ENCODE measurements at regions not wholly inside any gene's neighbourhood (a gene's known extent, or its start where the extent isn't known, plus 50 kb on each side); places are given as distances from the start of the nearest gene placed in this dataset.

DNA sequence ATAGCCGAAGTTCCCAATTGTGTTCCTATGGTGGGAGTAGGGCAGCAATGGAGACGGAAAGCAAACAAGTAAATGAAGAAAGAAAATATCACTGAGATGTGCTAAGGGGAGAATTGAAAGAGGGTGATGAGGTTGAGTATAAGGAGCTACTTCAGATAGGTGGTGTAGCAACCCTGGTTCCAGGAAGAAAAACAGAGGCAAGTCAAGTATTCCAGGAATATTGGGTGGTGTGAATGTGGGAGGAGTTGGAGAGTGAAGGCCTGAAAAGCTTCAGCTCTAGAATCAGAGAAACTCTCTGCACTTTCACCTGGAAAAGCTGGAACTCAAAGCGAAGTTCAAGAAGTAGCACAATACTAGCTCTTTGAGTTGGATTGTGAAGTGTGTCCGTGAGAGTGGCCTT lies 342.1 kb downstream of the TLE4 start:
- Mint-ChIP-seq H3K4me3 (no peak overlapping the region), H3K4me1 (ENCODE audit: low read depth) (no peaks in the 10 kb centered on the region), H3K27ac (no peak overlapping the region), H3K9me3 (ENCODE audit: insufficient read depth) (no peaks in the 10 kb centered on the region), H3K27me3 (ENCODE audit: low read depth) (no peaks in the 10 kb centered on the region), H3K36me3 (ENCODE audit: low read depth) (no peaks in the 10 kb centered on the region)
- ChIA-PET CTCF (no interaction called here), POLR2A (no interaction called here)
- DNase-seq (no peak), ATAC-seq (no peak)

DNA sequence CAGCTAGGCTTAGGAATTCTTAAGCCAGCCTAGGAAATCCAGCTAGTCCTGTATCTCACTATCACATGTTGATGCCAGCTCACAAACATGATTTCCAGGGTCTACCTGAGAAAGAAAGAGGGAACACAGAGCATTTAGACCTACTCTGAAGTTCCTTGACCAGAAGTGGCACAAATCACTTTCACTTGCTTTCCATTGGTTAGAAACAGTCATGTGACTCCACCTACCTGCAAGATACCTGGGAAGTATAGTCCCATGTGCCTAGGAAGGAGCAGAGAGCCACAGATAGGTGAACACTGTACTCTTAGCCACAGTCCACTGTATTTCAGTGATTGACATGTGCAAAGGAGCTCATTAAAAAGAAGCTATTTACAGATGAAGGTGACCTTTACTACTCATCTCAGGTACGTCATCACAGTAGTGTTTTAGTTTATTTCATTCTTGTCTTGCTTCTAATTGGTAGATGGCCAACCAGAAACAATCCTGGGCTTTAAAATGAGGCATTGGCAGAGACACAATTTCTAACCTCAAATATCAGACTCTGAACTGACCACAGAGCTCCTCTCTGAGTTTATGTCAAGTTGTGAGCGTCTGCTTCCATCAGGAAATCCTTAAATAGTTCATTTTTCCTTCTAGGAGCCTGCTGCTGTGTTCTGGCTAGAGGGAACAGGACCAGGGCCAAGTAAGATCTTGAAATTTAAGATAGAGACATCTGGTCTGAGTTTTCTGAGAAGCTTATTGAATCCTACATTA lies 340.7 kb downstream of the TLE4 start:
- H3K9me3 Mint-ChIP-seq (ENCODE audit: insufficient read depth): no peaks in the 10 kb centered on the region

DNA sequence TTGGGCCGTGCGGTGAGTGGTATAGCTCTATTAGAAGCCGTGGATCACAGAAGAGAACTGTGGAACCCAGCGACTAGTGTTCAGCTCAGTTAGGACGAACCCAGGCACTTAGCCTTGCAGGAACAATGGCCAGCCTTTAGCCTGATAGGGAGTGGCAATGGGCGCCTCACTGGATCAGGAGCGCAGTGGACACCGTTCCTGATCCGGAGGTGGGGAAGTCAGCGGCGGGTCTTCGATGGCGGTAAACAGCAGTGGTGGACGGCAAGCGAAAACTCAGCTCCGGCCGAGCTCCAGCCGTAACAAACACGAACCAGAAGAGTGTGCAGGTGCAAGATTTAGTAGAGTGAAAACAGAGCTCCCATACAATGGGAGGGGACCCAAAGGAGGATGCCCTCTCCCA lies 340.0 kb downstream of the TLE4 start:
- ATAC-seq (no peak), DNase-seq (no peak)
- Mint-ChIP-seq H3K27me3 (ENCODE audit: low read depth) (no peaks in the 10 kb centered on the region), H3K4me3 (no peak overlapping the region), H3K4me1 (ENCODE audit: low read depth) (no peaks in the 10 kb centered on the region), H3K36me3 (ENCODE audit: low read depth) (no peaks in the 10 kb centered on the region), H3K9me3 (ENCODE audit: insufficient read depth) (no peaks in the 10 kb centered on the region), H3K27ac (no peak overlapping the region)
- ChIA-PET POLR2A (no interaction called here), CTCF (no interaction called here)

More for the DNA sequence above, 340.7 kb downstream of the TLE4 start:
- no peak for ATAC-seq
- POLR2A ChIA-PET: no interaction called here
- Mint-ChIP-seq H3K27ac (no peak overlapping the region), H3K27me3 (ENCODE audit: low read depth) (no peaks in the 10 kb centered on the region), H3K4me3 (no peak overlapping the region), H3K36me3 (ENCODE audit: low read depth) (no peaks in the 10 kb centered on the region), H3K4me1 (ENCODE audit: low read depth) (no peaks in the 10 kb centered on the region)
- no peak for DNase-seq
- CTCF ChIA-PET: interaction anchor here (1.2 kb wide), 1 partner anchor 8 kb away, joined by 4 read pairs; no protein-coding TSS in a partner anchor

DNA sequence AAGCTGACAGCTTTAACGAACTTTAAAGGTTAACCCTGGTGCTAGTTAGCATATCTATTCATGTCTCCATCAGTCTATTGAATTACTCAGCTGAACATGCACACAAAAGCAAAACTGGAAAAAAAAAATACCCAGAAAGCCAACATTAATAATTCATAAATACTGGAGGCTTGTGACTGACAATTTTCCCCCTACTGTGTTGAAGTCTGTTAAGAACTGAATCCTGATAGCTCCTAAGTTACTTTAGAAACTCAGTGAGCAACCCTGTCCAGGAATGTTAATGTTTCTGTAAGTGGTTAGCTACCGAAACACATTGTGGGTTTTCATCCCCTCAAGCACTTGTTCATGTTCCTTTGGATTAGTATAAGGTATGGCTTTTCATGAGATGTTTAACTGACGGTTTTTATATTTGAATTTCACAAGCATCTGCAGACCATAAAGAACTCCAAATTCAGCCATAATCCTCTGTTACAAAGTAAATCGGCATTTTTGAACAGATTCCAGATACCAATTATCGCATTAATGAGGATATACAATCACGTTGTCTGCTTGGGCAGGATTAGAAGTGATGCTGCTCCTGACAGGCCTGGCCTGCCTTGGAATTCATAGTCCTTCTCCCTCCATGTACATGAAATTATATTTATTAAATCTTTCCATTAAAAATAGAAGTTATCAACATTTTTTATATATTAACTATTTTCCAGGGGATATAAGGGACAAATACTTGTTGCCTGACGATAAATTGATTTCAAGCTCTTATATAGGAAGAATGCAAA lies 331.2 kb downstream of the TLE4 start:
- Mint-ChIP-seq H3K27me3 (ENCODE audit: low read depth) (peaks cover 2% of the 10 kb centered on the region), H3K27ac (no peak overlapping the region), H3K4me1 (ENCODE audit: low read depth) (no peaks in the 10 kb centered on the region), H3K9me3 (ENCODE audit: insufficient read depth) (no peaks in the 10 kb centered on the region), H3K36me3 (ENCODE audit: low read depth) (no peaks in the 10 kb centered on the region), H3K4me3 (no peak overlapping the region)
- DNase-seq: no peak
- POLR2A ChIA-PET: no interaction called here
- CTCF ChIA-PET: interaction anchor here (0.7 to 1.7 kb wide), 2 partner anchors 10 to 231 kb away, joined by 3 to 4 read pairs; no protein-coding TSS in a partner anchor
- no peak for ATAC-seq

DNA sequence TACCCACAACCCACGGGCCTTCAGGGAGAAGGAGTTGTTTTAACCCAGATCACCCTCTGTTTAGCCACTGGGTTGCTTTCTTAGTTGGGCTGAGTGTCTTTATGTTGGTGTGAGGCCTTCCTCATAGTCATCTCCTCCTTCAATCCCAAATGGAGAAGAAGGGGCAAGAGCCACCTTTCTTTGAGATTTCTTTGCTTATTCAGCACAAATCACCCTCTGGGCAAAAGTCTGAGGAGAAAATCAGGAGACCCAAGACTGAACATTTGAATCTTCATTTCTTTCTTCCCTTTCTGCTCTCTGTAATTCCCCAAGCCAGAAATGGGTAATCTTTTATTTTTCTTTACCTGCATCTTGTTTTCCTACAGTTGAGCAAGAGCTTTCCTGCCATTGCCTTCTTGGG lies 329.0 kb downstream of the TLE4 start:
- DNase-seq (no peak), ATAC-seq (no peak)
- Mint-ChIP-seq H3K4me3 (no peak overlapping the region), H3K27me3 (ENCODE audit: low read depth) (peaks cover 2% of the 10 kb centered on the region), H3K36me3 (ENCODE audit: low read depth) (no peaks in the 10 kb centered on the region), H3K27ac (no peak overlapping the region), H3K4me1 (ENCODE audit: low read depth) (no peaks in the 10 kb centered on the region), H3K9me3 (ENCODE audit: insufficient read depth) (no peaks in the 10 kb centered on the region)
- ChIA-PET POLR2A (no interaction called here), CTCF (interaction anchor here (1.5 kb wide), 1 partner anchor 10 kb away, joined by 4 read pairs; no protein-coding TSS in a partner anchor)

DNA sequence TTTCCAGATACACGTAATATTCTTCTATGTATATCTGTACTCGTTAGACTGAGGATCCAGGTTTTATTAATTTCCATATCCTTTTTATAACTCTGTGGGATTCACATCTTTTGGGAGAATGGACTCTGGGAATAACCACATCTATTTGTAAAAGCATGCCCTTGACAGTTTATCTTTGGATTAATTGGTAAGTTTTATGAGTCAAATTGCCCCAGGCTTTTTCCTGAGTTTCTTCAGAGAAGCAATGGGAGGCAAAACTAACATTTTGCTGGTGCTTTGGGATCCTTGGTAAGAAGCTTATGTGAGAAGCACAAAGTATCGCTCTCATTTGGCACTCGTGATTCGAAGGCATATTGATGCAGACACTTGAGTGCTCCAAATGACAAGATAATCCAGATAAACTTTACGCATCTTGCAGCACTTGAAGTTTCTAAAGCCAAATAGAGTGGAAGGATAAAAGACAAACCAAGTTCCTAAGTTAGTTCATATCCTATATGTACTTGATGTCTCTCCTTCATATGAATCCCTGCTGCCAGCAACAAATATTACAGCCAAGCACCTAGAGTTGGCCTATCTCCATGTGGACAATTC lies 324.7 kb downstream of the TLE4 start:
- Mint-ChIP-seq H3K9me3 (ENCODE audit: insufficient read depth) (no peaks in the 10 kb centered on the region), H3K36me3 (ENCODE audit: low read depth) (no peaks in the 10 kb centered on the region), H3K27ac (no peak overlapping the region), H3K27me3 (ENCODE audit: low read depth) (peaks cover 6% of the 10 kb centered on the region), H3K4me3 (no peak overlapping the region), H3K4me1 (ENCODE audit: low read depth) (no peaks in the 10 kb centered on the region)
- ChIA-PET CTCF (interaction anchor here (0.8 kb wide), 1 partner anchor 14 kb away, joined by 3 read pairs; no protein-coding TSS in a partner anchor), POLR2A (no interaction called here)
- no peak for DNase-seq
- ATAC-seq: no peak

DNA sequence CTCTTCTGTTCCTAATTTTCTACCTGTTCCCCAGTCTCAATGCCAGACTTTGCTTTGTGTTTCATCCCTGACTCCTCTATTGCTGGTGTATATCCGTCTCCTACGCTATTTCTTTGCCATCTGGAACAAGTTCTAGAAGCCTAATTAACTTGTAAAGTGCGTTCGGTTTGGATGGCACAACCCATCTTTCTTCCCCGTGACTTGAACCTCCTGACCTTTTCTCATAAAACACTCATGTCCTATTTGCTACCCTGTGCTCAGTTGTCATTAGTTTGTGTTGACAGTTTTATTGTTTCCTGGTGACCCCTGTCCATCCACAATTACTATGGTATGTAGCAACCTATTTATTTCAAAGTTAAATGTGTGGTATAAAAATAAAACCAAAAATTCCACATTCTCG lies 323.5 kb downstream of the TLE4 start:
- DNase-seq (no peak), ATAC-seq (no peak)
- no peaks in the 10 kb centered on the region for H3K36me3 Mint-ChIP-seq (ENCODE audit: low read depth)
- H3K27me3 Mint-ChIP-seq (ENCODE audit: low read depth): peaks cover 8% of the 10 kb centered on the region
- no peak overlapping the region for H3K4me3 Mint-ChIP-seq
- ChIA-PET POLR2A (no interaction called here), CTCF (no interaction called here)
- H3K9me3 Mint-ChIP-seq (ENCODE audit: insufficient read depth): no peaks in the 10 kb centered on the region
- no peaks in the 10 kb centered on the region for H3K4me1 Mint-ChIP-seq (ENCODE audit: low read depth)
- H3K27ac Mint-ChIP-seq: no peak overlapping the region

DNA sequence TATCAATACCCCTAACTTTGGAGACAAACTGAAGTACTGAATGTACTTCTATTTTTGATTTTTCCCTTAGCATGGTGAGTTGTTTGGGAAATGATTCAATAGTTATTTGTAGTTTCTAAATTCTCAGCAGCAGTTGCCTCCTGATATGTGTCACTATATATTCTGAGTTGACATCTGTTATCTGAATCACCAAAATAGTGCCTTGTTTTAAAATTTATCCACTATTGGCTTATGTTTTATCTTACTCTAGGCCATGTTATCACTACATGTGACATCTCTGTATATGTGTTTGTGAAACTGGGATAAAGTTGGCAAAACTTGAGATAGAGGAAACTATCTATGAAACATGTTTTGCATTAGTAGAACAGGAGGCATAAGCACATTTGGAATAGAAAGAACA lies 317.6 kb downstream of the TLE4 start:
- POLR2A ChIA-PET: no interaction called here
- H3K4me3 Mint-ChIP-seq: no peak overlapping the region
- no peak for ATAC-seq
- DNase-seq: no peak
- H3K27me3 Mint-ChIP-seq (ENCODE audit: low read depth): peaks cover 13% of the 10 kb centered on the region
- peaks cover 11% of the 10 kb centered on the region for H3K4me1 Mint-ChIP-seq (ENCODE audit: low read depth)
- H3K9me3 Mint-ChIP-seq (ENCODE audit: insufficient read depth): no peaks in the 10 kb centered on the region
- H3K36me3 Mint-ChIP-seq (ENCODE audit: low read depth): no peaks in the 10 kb centered on the region
- CTCF ChIA-PET: no interaction called here
- no peak overlapping the region for H3K27ac Mint-ChIP-seq

DNA sequence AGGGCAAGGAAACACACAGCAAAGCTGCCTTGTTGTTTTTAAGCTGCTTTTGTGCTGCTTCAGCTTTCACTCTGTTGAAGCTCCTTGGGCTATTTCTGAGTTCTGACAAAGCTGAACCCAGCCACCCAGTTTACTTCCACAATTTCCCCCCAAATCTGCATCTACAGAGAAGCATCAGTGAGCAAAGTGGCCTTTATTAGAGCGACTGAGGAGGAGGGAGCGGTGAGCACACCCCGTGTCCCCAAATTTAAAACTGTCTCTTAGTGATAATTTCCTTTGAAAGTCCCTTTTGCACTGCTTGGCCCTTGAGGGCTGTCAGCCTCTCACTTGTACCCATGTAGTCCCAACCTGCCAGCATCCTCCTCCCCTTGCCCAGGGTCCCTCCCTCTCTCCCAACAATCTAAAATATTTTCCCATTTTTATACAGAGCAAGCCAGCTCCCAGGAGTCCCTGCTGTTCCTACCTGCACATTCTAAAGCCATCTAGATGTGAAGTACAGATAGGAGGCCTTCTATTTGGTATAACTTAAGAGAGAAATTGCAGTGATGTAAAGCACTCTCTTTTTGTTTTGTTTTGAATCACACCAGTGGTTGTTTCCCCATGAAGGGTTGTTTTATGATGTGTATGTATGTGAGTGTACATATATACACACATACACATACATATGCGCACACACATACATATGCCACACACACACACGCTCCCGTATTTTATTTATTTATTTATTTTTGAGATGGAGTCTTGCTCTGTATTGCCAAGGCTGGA lies 313.5 kb downstream of the TLE4 start:
- CTCF ChIA-PET: no interaction called here

DNA sequence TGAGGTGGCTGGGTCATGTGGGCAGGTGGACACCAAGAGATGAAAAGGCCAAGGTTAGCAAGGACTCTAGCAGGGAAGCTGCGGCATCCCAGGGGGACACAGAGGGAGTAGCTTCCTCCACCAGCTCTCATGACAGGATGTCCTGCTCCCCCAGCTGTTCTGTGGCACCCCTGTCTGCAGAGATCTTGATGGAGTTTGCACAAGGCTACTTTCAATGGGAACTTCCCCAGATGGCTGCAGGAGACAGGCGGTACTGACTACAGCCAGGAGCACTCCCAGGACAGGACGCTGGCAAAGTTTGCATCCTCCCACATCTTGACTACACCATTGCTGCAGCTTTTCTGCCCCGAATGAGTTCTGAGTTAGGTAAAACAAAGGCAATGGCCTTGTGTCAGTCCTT lies 312.8 kb downstream of the TLE4 start:
- no peak for DNase-seq
- H3K9me3 Mint-ChIP-seq (ENCODE audit: insufficient read depth): no peaks in the 10 kb centered on the region
- no peak overlapping the region for H3K27ac Mint-ChIP-seq
- POLR2A ChIA-PET: interaction anchor here (0.6 kb wide), 1 partner anchor 313 kb away, joined by 3 read pairs; no protein-coding TSS in a partner anchor
- peaks cover 45% of the 10 kb centered on the region for H3K4me1 Mint-ChIP-seq (ENCODE audit: low read depth)
- CTCF ChIA-PET: no interaction called here
- ATAC-seq: no peak
- no peak overlapping the region for H3K4me3 Mint-ChIP-seq
- no peaks in the 10 kb centered on the region for H3K36me3 Mint-ChIP-seq (ENCODE audit: low read depth)
- H3K27me3 Mint-ChIP-seq (ENCODE audit: low read depth): peaks cover 4% of the 10 kb centered on the region

More for the DNA sequence above, 313.5 kb downstream of the TLE4 start:
- Mint-ChIP-seq H3K27me3 (ENCODE audit: low read depth) (peaks cover 5% of the 10 kb centered on the region), H3K9me3 (ENCODE audit: insufficient read depth) (no peaks in the 10 kb centered on the region), H3K4me1 (ENCODE audit: low read depth) (peaks cover 43% of the 10 kb centered on the region), H3K36me3 (ENCODE audit: low read depth) (no peaks in the 10 kb centered on the region), H3K4me3 (no peak overlapping the region), H3K27ac (no peak overlapping the region)
- POLR2A ChIA-PET: no interaction called here
- DNase-seq: no peak
- no peak for ATAC-seq

DNA sequence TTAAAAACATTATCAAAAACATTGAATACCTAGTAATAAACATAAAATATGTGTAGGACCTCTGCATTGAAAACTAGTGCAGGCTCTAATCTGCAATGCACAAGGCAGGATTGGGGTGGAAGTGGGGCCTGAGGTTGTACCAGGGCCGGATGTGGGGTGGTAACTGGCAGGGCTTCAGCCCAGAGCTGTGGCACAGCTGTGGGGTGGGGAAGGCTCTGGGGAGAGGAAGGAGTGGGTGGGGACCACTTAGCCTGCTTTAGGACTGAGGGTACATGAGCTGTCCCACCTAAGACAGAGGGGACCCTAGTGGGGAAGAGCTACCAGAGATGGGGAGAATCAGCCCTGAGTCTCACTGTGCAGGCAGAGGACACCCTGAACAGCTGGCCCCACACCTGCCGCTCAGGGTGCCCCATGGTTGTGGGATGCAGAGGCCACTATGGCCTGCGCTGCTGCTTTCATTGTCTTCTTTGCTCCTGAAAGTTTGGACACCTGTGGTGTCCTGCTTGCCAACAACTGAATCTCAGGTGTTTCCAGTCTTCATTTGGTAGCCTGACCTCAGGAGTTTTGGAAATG lies 311.4 kb downstream of the TLE4 start:
- Mint-ChIP-seq H3K27ac (peak overlapping the region; percentile 80), H3K27me3 (ENCODE audit: low read depth) (no peaks in the 10 kb centered on the region), H3K4me1 (ENCODE audit: low read depth) (peaks cover 47% of the 10 kb centered on the region), H3K4me3 (peak overlapping the region; percentile 48), H3K9me3 (ENCODE audit: insufficient read depth) (no peaks in the 10 kb centered on the region), H3K36me3 (ENCODE audit: low read depth) (no peaks in the 10 kb centered on the region)
- ATAC-seq (peak; percentile 95), DNase-seq (peak; percentile 78)
- CTCF ChIA-PET: interaction anchor here (0.8 to 1.3 kb wide), 3 partner anchors 14 to 301 kb away, joined by 3 read pairs; no protein-coding TSS in a partner anchor
- POLR2A ChIA-PET: interaction anchor here (0.5 to 1.5 kb wide), 3 partner anchors 71 to 311 kb away, joined by 3 to 4 read pairs (median 3); partner anchors contain the start of gene TLE4
